ENCODE measurements at regions not wholly inside any gene's neighbourhood (a gene's known extent, or its start where the extent isn't known, plus 50 kb on each side); places are given as distances from the start of the nearest gene placed in this dataset.
"Not testable (repeated sequence)": the region's sequence is repeated elsewhere in the genome, so short reads cannot be mapped to it uniquely, and the experiment has no call there.

DNA sequence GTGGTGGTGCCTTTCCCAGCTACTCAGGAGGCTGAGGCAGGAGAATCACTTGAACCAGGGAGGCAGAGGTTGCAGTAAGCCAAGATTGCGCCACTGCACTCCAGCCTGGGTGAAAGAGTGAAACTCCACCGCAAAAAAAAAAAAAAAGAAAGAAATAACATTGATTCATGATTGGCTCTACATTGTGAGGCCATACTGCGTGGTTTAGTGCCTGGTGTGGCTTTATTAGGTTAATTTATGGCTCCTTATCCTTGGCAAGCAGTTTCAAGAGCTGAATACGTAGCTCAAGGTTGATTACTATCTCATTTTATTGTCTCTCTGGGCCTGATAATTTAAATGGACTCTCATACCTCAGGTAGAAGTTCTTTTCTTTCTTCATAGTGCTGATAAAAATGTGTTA lies 80.5 kb upstream of the MTLN start:
- TF ChIP-seq TAF1 (IDR thresholded peaks at IDR 0.05; ENCODE audit: borderline replicate concordance, low read depth, low read length); POLR2AphosphoS5 (IDR thresholded peaks at IDR 0.05; ENCODE audit: low read depth, low read length); POLR2A (IDR thresholded peaks at IDR 0.05; ENCODE audit: low read depth, low read length): not testable (repeated sequence)

Measured in GM12892 (cell line).